Chondrocyte (in vitro differentiated cells): ENCODE measurements at regions not wholly inside any gene's neighbourhood (a gene's known extent, or its start where the extent isn't known, plus 50 kb on each side); places are given as distances from the start of the nearest gene placed in this dataset.

Experiments used
- DNase-seq: peaks from one replicate; pipeline ENCODE4 v3.0.0; 2021; ENCODE audit warnings: mixed read lengths, low spot score
- H3K27ac Mint-ChIP-seq: one replicate; pipeline ENCODE4 v1.8.0; 2021; ENCODE audit warnings: mild to moderate bottlenecking, moderate library complexity, mixed read lengths; ENCODE audit not compliant: unreplicated experiment
- H3K27me3 Mint-ChIP-seq: 2 replicates; pipeline ENCODE4 v1.8.0; 2021; ENCODE audit warnings: low read depth, mixed read lengths
- H3K36me3 Mint-ChIP-seq: 2 replicates; pipeline ENCODE4 v1.8.0; 2021; ENCODE audit warnings: low read depth, mixed read lengths
- H3K4me1 Mint-ChIP-seq: 2 replicates; pipeline ENCODE4 v1.8.0; 2021; ENCODE audit warnings: low read depth, mild to moderate bottlenecking, mixed read lengths
- H3K4me3 Mint-ChIP-seq: one replicate; pipeline ENCODE4 v1.8.0; 2021; ENCODE audit warnings: mild to moderate bottlenecking, moderate library complexity, mixed read lengths; ENCODE audit not compliant: unreplicated experiment
- H3K9me3 Mint-ChIP-seq: 2 replicates; pipeline ENCODE4 v1.8.0; 2021; ENCODE audit warnings: low read depth, mixed read lengths
- TF ChIP-seq, protein P1 (sequence below): fragments of 200-600 bp; sonication (generic); IDR thresholded peaks from 2 replicates; pipeline ENCODE4 v1.5.0; 2021; ENCODE audit warnings: antibody characterized with exemption, mild to moderate bottlenecking, moderate library complexity

DNA sequence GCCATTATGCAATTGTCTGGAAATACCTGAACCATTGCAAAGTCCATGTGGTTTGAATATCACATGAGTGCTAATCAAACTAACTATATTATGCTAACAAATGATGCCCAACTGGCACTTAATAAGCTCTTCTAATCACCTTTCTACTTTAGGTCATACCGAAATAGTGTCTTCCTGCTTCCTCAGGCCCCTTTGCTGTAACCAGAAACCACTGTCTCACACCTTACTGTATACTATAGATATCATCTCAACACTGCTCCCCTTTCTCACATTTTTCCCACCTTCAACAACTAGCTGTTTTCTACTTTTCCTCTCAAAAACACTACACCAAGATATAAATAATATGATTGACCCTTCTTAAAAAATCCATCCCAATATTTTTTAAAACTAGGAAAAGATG, 633.9 kb downstream of the BCL11A start:
- H3K36me3 Mint-ChIP-seq = no peaks in the 10 kb centered on the region
- no peaks in the 10 kb centered on the region for H3K4me1 Mint-ChIP-seq
- H3K9me3 Mint-ChIP-seq = no peaks in the 10 kb centered on the region
- no peak for DNase-seq
- no peak overlapping the region for H3K4me3 Mint-ChIP-seq
- H3K27me3 Mint-ChIP-seq = peaks cover 18% of the 10 kb centered on the region
- H3K27ac Mint-ChIP-seq = no peak overlapping the region
- TF ChIP-seq, protein P1, sequence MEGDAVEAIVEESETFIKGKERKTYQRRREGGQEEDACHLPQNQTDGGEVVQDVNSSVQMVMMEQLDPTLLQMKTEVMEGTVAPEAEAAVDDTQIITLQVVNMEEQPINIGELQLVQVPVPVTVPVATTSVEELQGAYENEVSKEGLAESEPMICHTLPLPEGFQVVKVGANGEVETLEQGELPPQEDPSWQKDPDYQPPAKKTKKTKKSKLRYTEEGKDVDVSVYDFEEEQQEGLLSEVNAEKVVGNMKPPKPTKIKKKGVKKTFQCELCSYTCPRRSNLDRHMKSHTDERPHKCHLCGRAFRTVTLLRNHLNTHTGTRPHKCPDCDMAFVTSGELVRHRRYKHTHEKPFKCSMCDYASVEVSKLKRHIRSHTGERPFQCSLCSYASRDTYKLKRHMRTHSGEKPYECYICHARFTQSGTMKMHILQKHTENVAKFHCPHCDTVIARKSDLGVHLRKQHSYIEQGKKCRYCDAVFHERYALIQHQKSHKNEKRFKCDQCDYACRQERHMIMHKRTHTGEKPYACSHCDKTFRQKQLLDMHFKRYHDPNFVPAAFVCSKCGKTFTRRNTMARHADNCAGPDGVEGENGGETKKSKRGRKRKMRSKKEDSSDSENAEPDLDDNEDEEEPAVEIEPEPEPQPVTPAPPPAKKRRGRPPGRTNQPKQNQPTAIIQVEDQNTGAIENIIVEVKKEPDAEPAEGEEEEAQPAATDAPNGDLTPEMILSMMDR = no peak

DNA sequence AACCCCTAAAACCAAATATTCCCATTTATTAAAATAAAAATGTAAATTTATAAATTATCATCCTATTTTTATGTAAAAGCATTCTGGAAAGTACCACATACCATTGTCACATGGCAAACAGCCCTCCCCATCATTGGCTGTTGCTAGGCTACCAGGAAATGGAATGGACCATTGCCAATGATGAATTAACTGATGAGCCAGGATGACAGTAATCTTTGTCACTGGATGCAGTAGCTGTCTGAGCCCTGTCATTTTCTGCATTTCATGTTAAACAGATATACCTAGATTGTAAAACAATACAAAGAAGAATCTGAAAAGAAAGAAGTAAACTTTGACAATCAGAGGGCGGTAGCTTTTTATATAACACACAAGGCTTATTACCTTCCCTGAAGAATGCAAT, 641.4 kb downstream of the BCL11A start:
- Mint-ChIP-seq H3K27me3 (peaks cover 13% of the 10 kb centered on the region), H3K4me3 (no peak overlapping the region), H3K9me3 (no peaks in the 10 kb centered on the region), H3K36me3 (no peaks in the 10 kb centered on the region), H3K27ac (no peak overlapping the region), H3K4me1 (no peaks in the 10 kb centered on the region)
- TF ChIP-seq, protein P1 = no peak
- no peak for DNase-seq

DNA sequence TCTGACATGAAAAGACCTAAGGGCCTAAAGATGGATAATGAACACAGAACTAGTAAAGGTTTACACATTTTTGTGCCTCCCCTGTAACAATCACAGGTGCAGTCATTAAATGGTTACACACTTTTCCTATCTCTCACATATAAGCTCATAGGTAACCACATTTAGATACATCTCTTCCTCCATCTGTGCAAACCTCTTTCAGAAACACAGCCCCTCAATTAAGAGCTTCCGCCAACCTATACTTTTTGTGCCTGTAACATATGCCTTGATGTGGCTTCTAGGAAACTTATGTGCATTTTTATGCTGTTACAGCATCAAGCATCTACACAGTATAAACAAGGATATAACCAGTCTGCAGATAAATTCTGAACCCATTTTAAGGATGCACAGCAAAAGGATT, 643.3 kb downstream of the BCL11A start:
- peaks cover 10% of the 10 kb centered on the region for H3K27me3 Mint-ChIP-seq
- H3K4me3 Mint-ChIP-seq = no peak overlapping the region
- H3K4me1 Mint-ChIP-seq = no peaks in the 10 kb centered on the region
- H3K9me3 Mint-ChIP-seq = no peaks in the 10 kb centered on the region
- H3K27ac Mint-ChIP-seq = no peak overlapping the region
- TF ChIP-seq, protein P1 = no peak
- DNase-seq = no peak
- H3K36me3 Mint-ChIP-seq = no peaks in the 10 kb centered on the region

DNA sequence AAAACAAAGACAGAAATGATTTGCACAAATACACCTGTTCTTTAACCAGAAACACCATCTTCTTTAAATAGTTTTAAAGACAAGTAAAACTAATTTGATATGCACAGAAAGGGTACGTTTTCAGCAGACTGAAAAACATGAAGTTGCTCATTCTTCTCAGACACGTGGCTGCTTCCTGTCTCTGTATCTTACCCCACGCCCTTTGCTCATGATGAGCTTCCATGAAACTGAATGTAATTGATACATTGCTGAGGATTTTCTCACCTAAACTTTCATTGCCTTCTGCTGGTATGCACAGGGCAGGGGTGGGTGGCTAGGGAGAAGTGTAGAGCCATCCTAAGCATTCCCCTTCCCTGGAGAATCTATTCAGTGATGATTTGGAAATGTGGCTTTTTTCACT, 644.3 kb downstream of the BCL11A start:
- no peaks in the 10 kb centered on the region for H3K9me3 Mint-ChIP-seq
- DNase-seq = no peak
- TF ChIP-seq, protein P1 = no peak
- H3K4me1 Mint-ChIP-seq = no peaks in the 10 kb centered on the region
- no peak overlapping the region for H3K4me3 Mint-ChIP-seq
- peaks cover 5% of the 10 kb centered on the region for H3K27me3 Mint-ChIP-seq
- H3K27ac Mint-ChIP-seq = no peak overlapping the region
- H3K36me3 Mint-ChIP-seq = no peaks in the 10 kb centered on the region

DNA sequence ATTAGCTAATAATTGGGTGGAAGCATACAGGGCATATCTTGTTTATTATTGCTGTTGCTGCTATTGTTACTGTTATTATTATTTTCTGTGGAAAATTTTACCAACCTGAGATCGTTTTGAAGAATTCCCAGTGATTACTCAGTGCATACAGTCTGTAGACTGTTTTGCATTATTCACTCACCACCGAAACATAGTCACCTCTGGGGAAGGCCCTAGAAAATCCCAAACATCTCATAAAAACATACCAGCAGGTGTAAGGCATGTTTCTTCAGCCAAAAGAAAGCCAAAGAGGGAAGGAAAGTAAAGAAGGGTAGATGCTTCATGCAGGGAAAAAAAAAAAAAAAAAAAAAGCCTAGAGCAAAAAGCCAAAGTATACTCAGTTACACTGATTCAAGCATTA, 647.7 kb downstream of the BCL11A start:
- Mint-ChIP-seq H3K27me3 (peaks cover 2% of the 10 kb centered on the region), H3K4me1 (no peaks in the 10 kb centered on the region), H3K27ac (no peak overlapping the region), H3K9me3 (no peaks in the 10 kb centered on the region), H3K4me3 (no peak overlapping the region), H3K36me3 (no peaks in the 10 kb centered on the region)
- no peak for DNase-seq
- TF ChIP-seq, protein P1 = no peak
